HG03460 (cell line): ENCODE measurements at regions not wholly inside any gene's neighbourhood (a gene's known extent, or its start where the extent isn't known, plus 50 kb on each side); places are given as distances from the start of the nearest gene placed in this dataset.
"Not testable (repeated sequence)": the region's sequence is repeated elsewhere in the genome, so short reads cannot be mapped to it uniquely, and the experiment has no call there.

Source experiments
- ATAC-seq: cut with Tn5 transposase; IDR thresholded peaks from one replicate; pipeline ENCODE4 v1.9.1; 2021; ENCODE audit not compliant: unreplicated experiment

DNA sequence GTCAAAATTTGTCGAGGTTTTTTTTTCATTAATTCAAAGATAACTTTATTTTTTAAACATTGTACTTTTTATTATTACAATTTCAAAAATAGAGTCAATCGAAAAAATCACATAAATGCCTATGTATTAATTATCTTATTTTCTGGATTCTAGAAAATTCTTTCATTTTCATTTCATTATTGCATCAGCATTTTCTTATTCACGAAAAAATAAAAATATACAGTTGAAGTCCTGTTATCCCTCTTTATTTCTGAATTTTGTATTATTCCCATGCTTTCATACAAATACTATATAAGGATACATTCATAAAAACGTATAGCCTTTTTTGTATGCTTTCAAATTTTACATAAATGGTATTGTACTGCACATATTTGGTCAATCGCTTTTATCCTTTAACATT lies 681.0 kb upstream of the USP24 start:
- ATAC-seq = no peak

GRCh38 chr1:55894521-55894920 lies 679.4 kb upstream of the USP24 start:
- ATAC-seq = no peak

GRCh38 chr1:55893155-55893554 lies 678.0 kb upstream of the USP24 start:
- ATAC-seq = no peak

DNA sequence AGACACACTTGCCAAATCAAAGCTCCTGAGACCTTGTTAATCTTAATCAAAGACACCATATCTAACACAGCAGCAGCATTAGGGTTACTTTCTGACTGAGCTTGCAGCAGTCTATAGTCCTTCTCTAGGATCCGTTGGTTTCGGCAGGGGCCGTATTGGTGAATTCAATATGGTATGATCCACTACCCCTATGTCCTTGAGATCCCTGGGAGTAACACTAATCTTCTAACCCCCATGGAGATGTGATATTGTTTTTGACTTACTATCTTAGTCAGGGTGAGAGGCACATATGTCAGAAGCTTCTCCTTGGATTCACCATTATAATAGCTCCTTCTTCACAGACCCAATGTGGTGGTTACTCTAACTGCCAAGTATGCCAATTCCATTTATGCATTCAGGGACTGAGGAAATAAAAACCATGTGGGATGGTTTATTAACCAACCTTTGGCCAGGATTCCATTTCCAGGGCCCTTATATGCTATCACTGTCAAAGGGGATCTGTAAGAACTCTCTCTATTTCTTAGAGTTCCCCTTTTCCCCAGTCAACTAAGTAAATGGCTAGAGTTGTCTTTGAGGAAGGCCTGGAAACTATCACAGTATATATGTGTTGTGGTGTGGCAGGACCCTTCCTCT lies 673.6 kb upstream of the USP24 start:
- ATAC-seq = no peak

DNA sequence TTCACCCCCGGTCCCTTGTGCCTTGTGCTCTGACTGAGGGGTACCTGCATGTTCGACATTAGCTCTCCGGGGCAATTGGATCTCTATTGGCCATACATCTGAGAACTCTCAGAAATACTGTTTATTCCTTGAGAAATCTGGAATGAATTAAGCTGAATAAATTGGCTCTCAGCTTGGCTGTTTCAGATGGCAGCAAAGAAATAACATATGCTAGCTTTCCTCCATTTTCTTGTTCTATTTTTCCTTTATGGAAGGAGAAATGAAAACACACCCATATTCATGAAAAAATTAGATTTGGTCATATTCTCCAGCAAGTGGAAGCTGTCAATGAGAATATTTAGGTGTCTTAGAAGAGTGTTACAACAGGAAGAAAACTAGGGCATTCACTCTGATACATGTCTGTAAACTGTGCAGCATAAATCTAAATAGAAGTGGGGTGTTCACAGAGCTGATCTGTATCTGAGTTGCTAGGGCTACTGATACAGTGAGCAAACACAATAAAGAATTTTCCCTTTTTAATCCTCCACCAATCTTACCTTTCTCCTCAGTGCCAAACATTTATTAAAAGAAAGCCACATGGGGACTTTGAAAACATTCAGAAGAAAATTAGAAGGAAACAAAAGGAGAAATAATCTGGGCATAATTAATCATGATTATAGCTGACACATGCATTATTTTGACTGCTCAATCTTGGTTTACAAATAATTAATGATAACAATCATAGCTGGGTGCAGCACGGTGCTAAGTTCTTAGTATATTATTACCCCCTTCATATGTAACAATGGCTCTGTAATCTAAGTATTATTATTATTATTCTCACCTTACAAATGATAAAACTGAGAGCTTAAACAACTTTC lies 671.9 kb upstream of the USP24 start:
- no peak for ATAC-seq

- ATAC-seq = no peak
Measured at GRCh38 chr1:55885619-55886018, 670.5 kb upstream of the USP24 start.

DNA sequence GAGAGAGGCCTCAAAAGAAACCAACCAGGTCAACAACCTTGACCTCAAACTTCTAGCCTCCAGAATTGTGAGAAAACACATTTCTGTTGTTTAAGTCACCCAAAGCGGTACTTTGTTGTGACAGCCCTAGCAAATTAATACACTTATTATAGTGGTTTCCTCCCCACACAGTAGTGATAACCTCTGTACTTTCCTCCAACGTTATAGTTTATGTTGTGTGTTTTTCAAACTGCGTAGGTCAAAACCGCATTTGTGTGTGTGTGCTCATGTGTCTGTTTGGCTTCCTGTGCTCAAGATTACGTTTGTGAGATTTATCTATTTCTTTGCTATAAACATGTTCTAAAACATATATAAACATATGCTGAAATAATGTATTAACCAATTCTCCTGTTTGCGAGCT lies 667.8 kb upstream of the USP24 start:
- no peak for ATAC-seq

- no peak for ATAC-seq
Measured at GRCh38 chr1:55879346-55879745, 664.2 kb upstream of the USP24 start.

DNA sequence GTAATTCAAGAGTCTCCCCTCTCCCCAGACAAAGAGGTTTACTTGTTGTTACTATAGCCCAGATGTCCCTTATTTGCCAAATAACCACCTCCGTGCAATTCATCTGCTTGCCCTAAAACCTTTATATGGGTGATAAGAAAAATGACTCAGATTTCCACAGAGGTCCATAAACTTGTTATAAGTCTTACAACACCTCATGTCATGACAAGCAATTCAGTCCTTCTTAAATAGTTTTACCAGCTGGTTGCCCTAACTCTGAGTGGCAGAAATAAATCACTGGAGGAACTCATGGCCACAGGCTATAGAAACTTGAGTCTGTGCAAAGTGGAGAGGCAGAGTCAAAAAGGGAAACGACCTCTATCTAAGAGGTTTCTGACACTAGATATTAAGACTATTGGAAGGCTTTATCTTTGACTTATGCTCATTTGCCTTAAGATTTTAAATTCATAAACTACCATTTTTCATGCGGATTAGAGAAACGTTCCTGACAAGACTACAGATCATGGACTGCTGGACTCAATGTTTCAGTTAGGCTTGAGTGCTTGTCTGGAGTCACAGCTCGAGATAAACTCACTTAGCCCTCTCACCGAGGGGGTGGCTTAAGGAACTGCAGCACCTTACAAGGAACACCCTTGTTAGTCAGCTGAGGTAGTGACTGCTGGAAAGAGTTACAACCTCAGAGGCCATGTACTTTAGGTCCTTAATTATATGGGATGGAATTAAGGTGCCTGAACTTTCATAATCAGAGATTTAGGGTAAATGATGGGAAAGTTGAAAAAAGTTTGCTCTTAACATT lies 662.5 kb upstream of the USP24 start:
- ATAC-seq = no peak

- ATAC-seq = no peak
Measured at GRCh38 chr1:55876276-55877060, 661.3 kb upstream of the USP24 start.

DNA sequence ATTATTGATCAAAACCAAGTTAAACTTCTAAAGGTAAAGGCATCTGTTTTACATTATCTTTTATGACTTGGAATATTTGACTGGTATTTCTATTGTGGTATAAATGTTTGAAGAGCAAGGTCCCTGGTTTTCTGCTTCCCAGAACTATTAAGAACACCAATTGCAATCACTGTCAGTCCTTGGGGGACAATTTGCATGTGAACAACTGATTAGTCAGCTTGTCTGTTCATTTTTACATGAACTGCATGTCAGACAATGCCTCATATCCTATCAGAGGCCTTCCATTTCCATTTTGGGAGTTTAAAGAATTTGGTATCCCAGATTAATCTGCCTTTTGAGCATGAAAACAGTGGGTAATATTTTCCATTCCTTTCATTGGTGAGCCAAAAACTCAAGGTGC lies 654.9 kb upstream of the USP24 start:
- ATAC-seq = no peak

DNA sequence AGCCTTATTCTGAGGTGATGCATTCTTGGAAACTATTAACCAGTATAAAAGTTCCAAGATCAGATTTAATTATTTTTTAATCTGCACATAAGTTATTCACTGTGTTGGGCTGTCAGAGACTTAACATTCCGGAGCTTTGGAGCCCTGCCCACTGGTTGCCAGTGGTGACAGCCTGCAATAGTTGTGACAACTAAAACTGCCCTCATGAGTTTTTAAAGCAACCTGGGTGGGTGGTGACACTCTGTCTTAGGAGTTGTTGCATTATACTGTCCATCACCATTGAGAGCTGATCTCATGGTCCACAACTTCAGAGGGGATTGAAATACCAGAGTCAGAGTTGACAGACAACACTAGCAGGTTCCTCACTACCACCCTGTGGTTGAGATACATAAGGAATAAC lies 653.9 kb upstream of the USP24 start:
- ATAC-seq = no peak

GRCh38 chr1:55868026-55868425 lies 652.9 kb upstream of the USP24 start:
- ATAC-seq = no peak

- no peak for ATAC-seq
Measured at GRCh38 chr1:55867304-55867843, 652.2 kb upstream of the USP24 start.

- not testable (repeated sequence) for ATAC-seq
Measured at GRCh38 chr1:55865778-55866177, 650.6 kb upstream of the USP24 start.

DNA sequence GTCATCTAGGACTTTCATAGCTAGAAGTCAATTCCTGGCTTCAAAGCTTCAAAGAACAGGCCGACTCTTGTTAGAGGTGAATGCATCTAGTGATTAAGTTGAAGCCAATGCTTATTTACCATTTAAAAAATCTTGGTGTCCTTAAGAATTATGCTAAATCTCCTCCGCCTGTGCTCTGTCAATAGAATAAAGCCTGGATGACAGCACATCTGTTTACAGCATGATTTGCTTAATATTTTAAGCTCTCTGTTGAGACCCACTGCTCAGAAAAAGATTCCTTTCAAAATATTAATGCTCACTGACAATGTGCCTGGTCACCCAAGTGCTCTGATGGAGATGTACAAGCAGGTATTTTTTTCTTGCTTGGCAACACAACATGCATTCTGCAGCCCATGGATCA lies 649.1 kb upstream of the USP24 start:
- no peak for ATAC-seq

DNA sequence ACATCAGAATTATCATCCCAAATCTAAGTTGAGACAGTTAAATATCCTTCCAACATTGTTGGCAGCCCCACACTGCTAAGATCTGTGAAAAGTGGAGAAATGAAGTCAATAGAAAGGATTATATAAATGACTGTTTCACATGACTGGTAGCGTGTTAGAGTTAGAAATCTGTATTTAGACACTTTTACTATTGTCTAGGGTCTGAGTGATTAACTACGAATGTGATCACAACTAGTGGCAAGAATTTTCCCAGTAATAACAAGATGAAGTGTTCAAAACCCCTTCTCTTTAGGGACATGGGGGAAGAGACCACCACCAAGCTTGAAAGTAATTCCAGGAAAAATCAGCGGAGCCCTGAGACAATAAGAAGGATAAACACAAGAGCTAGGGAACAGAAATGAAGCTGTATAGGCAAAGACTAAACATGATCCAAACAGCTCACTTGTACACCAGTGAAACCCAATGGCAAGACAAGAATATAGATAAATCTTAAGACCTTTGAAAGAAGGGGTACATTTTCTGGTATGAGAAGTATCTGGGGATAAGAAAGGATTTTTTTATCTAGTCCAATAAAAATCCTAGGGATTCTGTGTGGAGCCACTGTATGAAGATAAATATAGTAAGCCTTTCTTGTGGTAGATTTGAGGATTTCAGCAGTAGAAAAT lies 646.6 kb upstream of the USP24 start:
- ATAC-seq = no peak

DNA sequence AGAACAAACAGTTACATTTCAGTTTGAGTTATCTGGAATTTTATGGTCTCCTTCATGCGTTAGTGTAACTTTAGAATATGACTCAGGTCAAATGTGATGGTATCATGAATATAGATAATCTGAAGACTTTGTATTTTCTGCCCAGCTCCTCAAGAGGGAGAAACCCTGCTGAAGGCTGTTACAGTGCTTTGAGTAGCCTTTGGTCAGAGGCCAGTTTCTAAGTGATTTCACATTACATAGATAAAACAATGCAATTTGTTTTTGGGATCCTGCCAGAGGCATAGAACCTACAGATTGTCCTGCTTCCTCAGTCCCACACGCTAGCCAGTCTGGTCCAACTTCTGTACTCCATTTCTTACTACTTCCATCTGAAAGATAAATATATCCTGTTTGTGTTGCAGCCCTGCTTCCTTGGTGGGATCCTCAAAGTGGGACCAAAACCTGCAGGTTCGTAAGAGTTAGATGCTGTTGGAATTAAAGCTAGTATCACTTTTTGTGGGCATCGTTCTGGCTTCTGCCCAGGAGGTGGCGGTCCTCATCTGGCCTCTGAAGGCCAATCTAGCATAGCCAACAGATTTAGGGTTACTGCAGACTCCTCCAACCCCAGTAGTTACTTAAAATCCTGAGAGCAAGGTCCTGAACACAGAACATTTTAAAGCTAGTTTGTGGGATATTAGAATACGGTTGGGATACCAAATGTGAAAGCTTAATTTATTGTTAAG lies 645.8 kb upstream of the USP24 start:
- no peak for ATAC-seq

DNA sequence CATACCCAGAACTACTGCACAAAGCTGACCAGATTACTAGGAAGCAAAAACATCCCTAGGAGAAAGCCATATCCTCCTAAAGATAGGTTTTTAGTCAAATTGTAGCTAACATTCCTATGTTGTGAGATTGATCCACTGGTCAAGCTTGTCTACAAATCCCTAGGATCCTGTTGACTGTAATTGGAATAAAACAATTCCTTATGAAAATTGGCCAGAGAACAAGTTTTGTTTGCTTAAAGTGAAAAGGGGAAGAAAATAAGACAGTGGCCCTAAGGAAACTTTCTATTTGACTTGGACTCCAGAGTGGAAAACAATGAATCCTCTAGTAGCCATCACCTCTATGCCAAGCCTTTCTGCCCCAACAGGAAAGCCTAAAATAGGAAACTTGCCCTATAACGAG lies 645.2 kb upstream of the USP24 start:
- no peak for ATAC-seq

GRCh38 chr1:55854911-55855310 lies 639.7 kb upstream of the USP24 start:
- no peak for ATAC-seq
